Astrocyte (in vitro differentiated cells and primary cell): ENCODE measurements at regions not wholly inside any gene's neighbourhood (a gene's known extent, or its start where the extent isn't known, plus 50 kb on each side); places are given as distances from the start of the nearest gene placed in this dataset.

Source experiments
- DNase-seq: peaks from one replicate; pipeline ENCODE4 v3.0.0-alpha.2; 2010; ENCODE audit warnings: low read depth
- FAIRE-seq: peaks from 2 replicates; lab custom pipeline; 2011; peaks lifted over from hg19 to GRCh38; lab: Jason Lieb, UNC
- H2AFZ ChIP-seq: 2 replicates; pipeline ENCODE4 v1.6.0; 2012; ENCODE audit warnings: low read depth, low read length, inconsistent platforms
- H3K27ac ChIP-seq: 2 replicates; pipeline ENCODE4 v1.5.1; 2011; ENCODE audit warnings: low read depth, low read length, inconsistent platforms
- H3K27me3 ChIP-seq: 2 replicates; pipeline ENCODE4 v1.6.0; 2011; ENCODE audit warnings: low read length, inconsistent platforms; ENCODE audit not compliant: insufficient read depth
- H3K36me3 ChIP-seq: 2 replicates; pipeline ENCODE4 v1.5.1; 2011; ENCODE audit warnings: low read length, inconsistent platforms; ENCODE audit not compliant: insufficient read depth
- H3K4me1 ChIP-seq: 2 replicates; pipeline ENCODE4 v1.5.1; 2011; ENCODE audit warnings: low read length, inconsistent platforms; ENCODE audit not compliant: insufficient read depth
- H3K4me2 ChIP-seq: 2 replicates; pipeline ENCODE4 v1.6.0; 2012; ENCODE audit warnings: low read length, inconsistent platforms
- H3K4me3 ChIP-seq: 2 replicates; pipeline ENCODE4 v1.5.1; 2011; ENCODE audit warnings: low read depth, mild to moderate bottlenecking, low read length, inconsistent platforms; ENCODE audit not compliant: insufficient read depth
- H3K79me2 ChIP-seq: 2 replicates; pipeline ENCODE4 v1.6.0; 2012; ENCODE audit warnings: mild to moderate bottlenecking, low read length, inconsistent platforms; ENCODE audit not compliant: insufficient read depth
- H3K9ac ChIP-seq: 2 replicates; pipeline ENCODE4 v1.6.0; 2012; ENCODE audit warnings: mild to moderate bottlenecking, low read length, inconsistent platforms
- H3K9me3 ChIP-seq: 2 replicates; pipeline ENCODE4 v1.5.1; 2012; ENCODE audit warnings: low read depth, mild to moderate bottlenecking, low read length, inconsistent platforms; ENCODE audit not compliant: insufficient read depth
- H4K20me1 ChIP-seq: 2 replicates; pipeline ENCODE4 v1.6.0; 2012; ENCODE audit warnings: low read length, inconsistent platforms; ENCODE audit not compliant: insufficient read depth
- H3K27ac Mint-ChIP-seq: one replicate; pipeline ENCODE4 v1.8.0; 2021; ENCODE audit warnings: mild to moderate bottlenecking, mixed read lengths; ENCODE audit not compliant: unreplicated experiment
- H3K27me3 Mint-ChIP-seq: one replicate; pipeline ENCODE4 v1.8.0; 2021; ENCODE audit warnings: low read depth, mixed read lengths; ENCODE audit not compliant: unreplicated experiment
- H3K36me3 Mint-ChIP-seq: one replicate; pipeline ENCODE4 v1.8.0; 2021; ENCODE audit warnings: low read depth, mixed read lengths; ENCODE audit not compliant: unreplicated experiment
- H3K4me1 Mint-ChIP-seq: one replicate; pipeline ENCODE4 v1.8.0; 2021; ENCODE audit warnings: low read depth, mixed read lengths; ENCODE audit not compliant: unreplicated experiment
- H3K4me3 Mint-ChIP-seq: one replicate; pipeline ENCODE4 v1.8.0; 2021; ENCODE audit warnings: mild to moderate bottlenecking, moderate library complexity, mixed read lengths; ENCODE audit not compliant: unreplicated experiment
- H3K9me3 Mint-ChIP-seq: one replicate; pipeline ENCODE4 v1.8.0; 2021; ENCODE audit warnings: mild to moderate bottlenecking, mixed read lengths; ENCODE audit not compliant: unreplicated experiment
- EZH2 ChIP-seq: IDR thresholded peaks from 2 replicates; pipeline ENCODE4 v1.6.1; 2012; ENCODE audit warnings: mild to moderate bottlenecking, low read length, inconsistent platforms; ENCODE audit not compliant: insufficient read depth
- TF ChIP-seq, protein P1 (sequence below): IDR thresholded peaks from 2 replicates; pipeline ENCODE4 v1.5.1; 2011; ENCODE audit warnings: low read depth, mild to moderate bottlenecking, inconsistent platforms, low read length, moderate library complexity; ENCODE audit not compliant: insufficient read depth

DNA sequence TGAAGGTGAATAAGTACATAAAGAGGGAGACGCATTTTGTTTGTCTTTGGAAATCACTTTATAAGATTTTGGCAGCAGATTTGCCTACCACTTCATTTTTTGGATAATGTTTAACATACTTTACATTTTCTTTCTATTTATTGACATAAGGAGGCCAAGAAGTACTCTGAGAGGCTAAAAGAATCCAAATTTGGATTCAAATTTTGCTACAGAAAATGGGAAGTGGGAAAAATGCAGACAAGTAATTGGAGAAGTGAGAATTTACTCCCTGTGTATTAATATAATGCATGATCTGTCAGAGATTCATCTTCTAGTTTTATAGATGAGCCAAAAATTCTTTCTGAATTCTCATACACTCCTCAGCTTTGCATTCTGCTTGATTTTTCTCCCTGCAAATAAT is 411.2 kb upstream of the CTNND2 start:
- Histone ChIP-seq H3K9me3 (peaks cover 6% of the 10 kb centered on the region), H3K36me3 (no peaks in the 10 kb centered on the region), H4K20me1 (no peaks in the 10 kb centered on the region), H3K79me2 (no peaks in the 10 kb centered on the region), H3K27ac (no peak overlapping the region), H3K27me3 (no peaks in the 10 kb centered on the region), H3K9ac (no peak overlapping the region), H3K4me2 (no peak overlapping the region), H3K4me3 (no peak overlapping the region), H3K4me1 (no peaks in the 10 kb centered on the region), H2AFZ (no peak overlapping the region)
- no peaks in the 10 kb centered on the region for H3K27me3 Mint-ChIP-seq
- H3K36me3 Mint-ChIP-seq: no peaks in the 10 kb centered on the region
- no peak overlapping the region for H3K27ac Mint-ChIP-seq
- peaks cover 2% of the 10 kb centered on the region for H3K9me3 Mint-ChIP-seq
- H3K4me1 Mint-ChIP-seq: no peaks in the 10 kb centered on the region
- no peak for TF ChIP-seq EZH2
- TF ChIP-seq, protein P1, sequence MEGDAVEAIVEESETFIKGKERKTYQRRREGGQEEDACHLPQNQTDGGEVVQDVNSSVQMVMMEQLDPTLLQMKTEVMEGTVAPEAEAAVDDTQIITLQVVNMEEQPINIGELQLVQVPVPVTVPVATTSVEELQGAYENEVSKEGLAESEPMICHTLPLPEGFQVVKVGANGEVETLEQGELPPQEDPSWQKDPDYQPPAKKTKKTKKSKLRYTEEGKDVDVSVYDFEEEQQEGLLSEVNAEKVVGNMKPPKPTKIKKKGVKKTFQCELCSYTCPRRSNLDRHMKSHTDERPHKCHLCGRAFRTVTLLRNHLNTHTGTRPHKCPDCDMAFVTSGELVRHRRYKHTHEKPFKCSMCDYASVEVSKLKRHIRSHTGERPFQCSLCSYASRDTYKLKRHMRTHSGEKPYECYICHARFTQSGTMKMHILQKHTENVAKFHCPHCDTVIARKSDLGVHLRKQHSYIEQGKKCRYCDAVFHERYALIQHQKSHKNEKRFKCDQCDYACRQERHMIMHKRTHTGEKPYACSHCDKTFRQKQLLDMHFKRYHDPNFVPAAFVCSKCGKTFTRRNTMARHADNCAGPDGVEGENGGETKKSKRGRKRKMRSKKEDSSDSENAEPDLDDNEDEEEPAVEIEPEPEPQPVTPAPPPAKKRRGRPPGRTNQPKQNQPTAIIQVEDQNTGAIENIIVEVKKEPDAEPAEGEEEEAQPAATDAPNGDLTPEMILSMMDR: no peak
- DNase-seq (no peak), FAIRE-seq (no peak)
- no peak overlapping the region for H3K4me3 Mint-ChIP-seq

DNA sequence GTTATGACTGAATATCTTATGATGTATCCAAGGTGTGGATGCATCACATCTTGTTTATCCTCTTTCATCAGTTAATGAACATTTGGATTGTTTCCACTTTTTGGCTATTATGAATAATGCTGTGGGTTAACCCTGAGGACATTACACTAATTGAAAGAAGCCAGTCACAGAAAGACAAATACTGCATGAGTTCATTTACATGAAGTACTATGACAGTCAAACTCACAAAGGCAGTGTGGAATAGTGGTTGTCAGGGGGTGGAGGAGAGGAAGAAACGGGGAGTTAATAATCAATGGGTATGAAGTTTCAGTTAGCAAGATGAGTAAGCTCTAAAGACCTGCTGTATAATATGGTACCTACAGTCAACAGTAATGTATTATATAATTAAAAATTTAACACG is 409.4 kb upstream of the CTNND2 start:
- Mint-ChIP-seq H3K27me3 (no peaks in the 10 kb centered on the region), H3K36me3 (no peaks in the 10 kb centered on the region), H3K27ac (no peak overlapping the region), H3K4me1 (no peaks in the 10 kb centered on the region), H3K4me3 (no peak overlapping the region), H3K9me3 (no peaks in the 10 kb centered on the region)
- Histone ChIP-seq H3K4me3 (no peak overlapping the region), H2AFZ (no peak overlapping the region), H4K20me1 (no peaks in the 10 kb centered on the region), H3K4me2 (no peak overlapping the region), H3K27ac (no peak overlapping the region), H3K9me3 (no peaks in the 10 kb centered on the region), H3K9ac (no peak overlapping the region), H3K27me3 (no peaks in the 10 kb centered on the region), H3K4me1 (no peaks in the 10 kb centered on the region), H3K36me3 (no peaks in the 10 kb centered on the region), H3K79me2 (no peaks in the 10 kb centered on the region)
- TF ChIP-seq, protein P1: no peak
- TF ChIP-seq EZH2: no peak
- DNase-seq: no peak
- FAIRE-seq: no peak

DNA sequence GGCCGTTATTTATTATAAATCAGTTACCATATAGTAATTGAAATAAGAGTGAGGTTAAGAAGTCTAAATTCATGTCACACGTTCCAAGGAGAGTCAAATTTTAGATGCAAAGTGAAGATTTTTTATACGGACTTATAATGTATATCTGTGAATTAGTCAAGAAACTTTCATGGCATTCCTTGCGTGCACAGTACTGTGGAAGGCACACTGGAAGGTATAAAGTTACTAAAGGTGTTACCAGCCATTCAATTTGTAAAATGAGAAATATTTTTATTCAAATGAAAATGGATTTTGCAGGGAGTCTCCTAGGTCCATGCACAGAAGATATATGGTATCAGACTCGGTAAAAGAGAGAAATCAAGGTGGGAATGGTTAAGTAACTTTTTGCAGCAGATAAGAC is 408.1 kb upstream of the CTNND2 start:
- Histone ChIP-seq H3K36me3 (no peaks in the 10 kb centered on the region), H3K4me1 (no peaks in the 10 kb centered on the region), H2AFZ (no peak overlapping the region), H3K4me3 (no peak overlapping the region), H3K4me2 (no peak overlapping the region), H3K9me3 (no peaks in the 10 kb centered on the region), H3K9ac (no peak overlapping the region), H3K27ac (no peak overlapping the region), H4K20me1 (no peaks in the 10 kb centered on the region), H3K79me2 (no peaks in the 10 kb centered on the region), H3K27me3 (no peaks in the 10 kb centered on the region)
- TF ChIP-seq, protein P1: no peak
- no peak for TF ChIP-seq EZH2
- Mint-ChIP-seq H3K9me3 (no peaks in the 10 kb centered on the region), H3K27me3 (no peaks in the 10 kb centered on the region), H3K4me3 (no peak overlapping the region), H3K4me1 (no peaks in the 10 kb centered on the region), H3K36me3 (no peaks in the 10 kb centered on the region), H3K27ac (no peak overlapping the region)
- DNase-seq (no peak), FAIRE-seq (no peak)
